ENCODE measurements at regions not wholly inside any gene's neighbourhood (a gene's known extent, or its start where the extent isn't known, plus 50 kb on each side); places are given as distances from the start of the nearest gene placed in this dataset.

- ATAC-seq (ENCODE audit: insufficient read depth, low read depth): no peak
- no peak overlapping the region for H2AFZ ChIP-seq (ENCODE audit: low read depth, low read length)
- H3K36me3 ChIP-seq (ENCODE audit: insufficient read depth, low read length): no peaks in the 10 kb centered on the region
Observed at GRCh38 chr6:88301888-88302768, 136.0 kb upstream of the CNR1 start.

GRCh38 chr6:88301256-88301655 is 135.1 kb upstream of the CNR1 start:
- DNase-seq (no peak), ATAC-seq (ENCODE audit: insufficient read depth, low read depth) (no peak)
- Histone ChIP-seq H3K27ac (ENCODE audit: low read length) (no peak overlapping the region), H3K36me3 (ENCODE audit: insufficient read depth, low read length) (no peaks in the 10 kb centered on the region), H3K4me2 (ENCODE audit: insufficient read depth, low read length) (no peak overlapping the region), H3K9ac (ENCODE audit: low read depth, low read length) (no peak overlapping the region), H3K79me2 (ENCODE audit: insufficient read depth, low read length) (no peaks in the 10 kb centered on the region), H3K4me1 (ENCODE audit: insufficient read depth, low read length) (no peaks in the 10 kb centered on the region), H3K9me3 (ENCODE audit: insufficient read depth, low read length, severe bottlenecking) (no peaks in the 10 kb centered on the region), H3K27me3 (ENCODE audit: insufficient read depth, low read length, poor library complexity) (no peaks in the 10 kb centered on the region), H4K20me1 (ENCODE audit: insufficient read depth, low read length) (no peaks in the 10 kb centered on the region), H2AFZ (ENCODE audit: low read depth, low read length) (no peak overlapping the region), H3K4me3 (ENCODE audit: low read depth in 1 of 2, low read length in 2 of 2) (no peak overlapping the region)
- TF ChIP-seq EZH2 (IDR thresholded peaks at IDR 0.05; ENCODE audit: borderline replicate concordance, low read depth, low read length, severe bottlenecking) (no peak), CTCF (IDR thresholded peaks at IDR 0.05; ENCODE audit: borderline replicate concordance, extremely low read depth, low read length, poor library complexity, severe bottlenecking) (no peak)

More at GRCh38 chr6:88301888-88302768, 136.0 kb upstream of the CNR1 start:
- no peaks in the 10 kb centered on the region for H3K9me3 ChIP-seq (ENCODE audit: insufficient read depth, low read length, severe bottlenecking)
- no peaks in the 10 kb centered on the region for H3K4me1 ChIP-seq (ENCODE audit: insufficient read depth, low read length)
- no peak overlapping the region for H3K27ac ChIP-seq (ENCODE audit: low read length)
- TF ChIP-seq EZH2 (IDR thresholded peaks at IDR 0.05; ENCODE audit: borderline replicate concordance, low read depth, low read length, severe bottlenecking): no peak
- no peak for TF ChIP-seq CTCF (IDR thresholded peaks at IDR 0.05; ENCODE audit: borderline replicate concordance, extremely low read depth, low read length, poor library complexity, severe bottlenecking)
- H3K9ac ChIP-seq (ENCODE audit: low read depth, low read length): no peak overlapping the region
- H3K4me2 ChIP-seq (ENCODE audit: insufficient read depth, low read length): no peak overlapping the region
- H3K79me2 ChIP-seq (ENCODE audit: insufficient read depth, low read length): no peaks in the 10 kb centered on the region
- no peak for DNase-seq
- no peak overlapping the region for H3K4me3 ChIP-seq (ENCODE audit: low read depth in 1 of 2, low read length in 2 of 2)
- no peaks in the 10 kb centered on the region for H4K20me1 ChIP-seq (ENCODE audit: insufficient read depth, low read length)
- H3K27me3 ChIP-seq (ENCODE audit: insufficient read depth, low read length, poor library complexity): no peaks in the 10 kb centered on the region

GRCh38 chr6:88298066-88298845 is 132.1 kb upstream of the CNR1 start:
- H3K9ac ChIP-seq (ENCODE audit: low read depth, low read length): no peak overlapping the region
- no peak overlapping the region for H3K27ac ChIP-seq (ENCODE audit: low read length)
- ATAC-seq (ENCODE audit: insufficient read depth, low read depth) (no peak), DNase-seq (no peak)
- no peaks in the 10 kb centered on the region for H3K9me3 ChIP-seq (ENCODE audit: insufficient read depth, low read length, severe bottlenecking)
- H3K27me3 ChIP-seq (ENCODE audit: insufficient read depth, low read length, poor library complexity): no peaks in the 10 kb centered on the region
- no peaks in the 10 kb centered on the region for H3K79me2 ChIP-seq (ENCODE audit: insufficient read depth, low read length)
- no peak overlapping the region for H3K4me2 ChIP-seq (ENCODE audit: insufficient read depth, low read length)
- no peaks in the 10 kb centered on the region for H3K36me3 ChIP-seq (ENCODE audit: insufficient read depth, low read length)
- H3K4me1 ChIP-seq (ENCODE audit: insufficient read depth, low read length): no peaks in the 10 kb centered on the region
- TF ChIP-seq EZH2 (IDR thresholded peaks at IDR 0.05; ENCODE audit: borderline replicate concordance, low read depth, low read length, severe bottlenecking): no peak
- no peak for TF ChIP-seq CTCF (IDR thresholded peaks at IDR 0.05; ENCODE audit: borderline replicate concordance, extremely low read depth, low read length, poor library complexity, severe bottlenecking)
- no peak overlapping the region for H2AFZ ChIP-seq (ENCODE audit: low read depth, low read length)
- H3K4me3 ChIP-seq (ENCODE audit: low read depth in 1 of 2, low read length in 2 of 2): no peak overlapping the region
- no peaks in the 10 kb centered on the region for H4K20me1 ChIP-seq (ENCODE audit: insufficient read depth, low read length)

Measured in DND-41 (cell line).